WERI-Rb-1 (cell line): ENCODE measurements at regions not wholly inside any gene's neighbourhood (a gene's known extent, or its start where the extent isn't known, plus 50 kb on each side); places are given as distances from the start of the nearest gene placed in this dataset.

Experiments
- DNase-seq: peaks from one replicate; pipeline ENCODE4 v3.0.0-alpha.2; 2020
- H3K27ac ChIP-seq: fragments of 250-450 bp; sonication (Bioruptor Pico); 2 replicates; pipeline ENCODE4 v1.5.1; 2020; ENCODE audit warnings: mild to moderate bottlenecking, moderate library complexity
- H3K27me3 ChIP-seq: fragments of 250-450 bp; sonication (Bioruptor Pico); 2 replicates; pipeline ENCODE4 v1.5.1; 2021; ENCODE audit warnings: mild to moderate bottlenecking, low read depth, moderate library complexity; ENCODE audit not compliant: insufficient read depth, severe bottlenecking
- H3K36me3 ChIP-seq: fragments of 250-450 bp; sonication (Bioruptor Pico); 2 replicates; pipeline ENCODE4 v1.5.1; 2020; ENCODE audit warnings: mild to moderate bottlenecking, moderate library complexity
- H3K4me3 ChIP-seq: 2 replicates; pipeline ENCODE4 v1.5.1; 2011; ENCODE audit warnings: low read depth, mild to moderate bottlenecking, control low read depth, low read length
- H3K9me3 ChIP-seq: fragments of 250-450 bp; sonication (Bioruptor Pico); 2 replicates; pipeline ENCODE4 v1.5.1; 2021; ENCODE audit warnings: mild to moderate bottlenecking, moderate library complexity; ENCODE audit not compliant: severe bottlenecking
- TF ChIP-seq, protein P1 (sequence below): IDR thresholded peaks from 2 replicates; pipeline ENCODE4 v1.5.1; 2011; ENCODE audit warnings: low read depth, mild to moderate bottlenecking, control low read depth, inconsistent platforms, low read length

DNA sequence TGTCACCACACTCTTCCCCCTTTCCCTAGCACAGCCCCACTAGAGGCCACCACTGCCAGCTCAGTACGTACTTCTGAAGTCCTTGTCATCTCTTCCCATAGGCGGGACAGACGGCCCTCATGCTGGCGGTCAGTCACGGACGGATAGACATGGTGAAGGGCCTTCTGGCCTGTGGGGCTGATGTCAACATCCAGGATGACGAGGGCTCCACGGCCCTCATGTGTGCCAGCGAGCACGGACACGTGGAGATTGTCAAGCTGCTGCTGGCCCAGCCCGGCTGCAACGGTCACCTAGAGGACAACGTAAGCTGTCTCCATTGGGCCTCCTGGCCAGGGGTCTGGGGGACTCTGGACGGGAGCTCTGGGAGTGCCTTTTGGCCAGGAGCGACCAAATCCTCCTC lies 99.4 kb upstream of the DMRT1 start:
- H3K36me3 ChIP-seq: peaks cover 78% of the 10 kb centered on the region
- TF ChIP-seq, protein P1, sequence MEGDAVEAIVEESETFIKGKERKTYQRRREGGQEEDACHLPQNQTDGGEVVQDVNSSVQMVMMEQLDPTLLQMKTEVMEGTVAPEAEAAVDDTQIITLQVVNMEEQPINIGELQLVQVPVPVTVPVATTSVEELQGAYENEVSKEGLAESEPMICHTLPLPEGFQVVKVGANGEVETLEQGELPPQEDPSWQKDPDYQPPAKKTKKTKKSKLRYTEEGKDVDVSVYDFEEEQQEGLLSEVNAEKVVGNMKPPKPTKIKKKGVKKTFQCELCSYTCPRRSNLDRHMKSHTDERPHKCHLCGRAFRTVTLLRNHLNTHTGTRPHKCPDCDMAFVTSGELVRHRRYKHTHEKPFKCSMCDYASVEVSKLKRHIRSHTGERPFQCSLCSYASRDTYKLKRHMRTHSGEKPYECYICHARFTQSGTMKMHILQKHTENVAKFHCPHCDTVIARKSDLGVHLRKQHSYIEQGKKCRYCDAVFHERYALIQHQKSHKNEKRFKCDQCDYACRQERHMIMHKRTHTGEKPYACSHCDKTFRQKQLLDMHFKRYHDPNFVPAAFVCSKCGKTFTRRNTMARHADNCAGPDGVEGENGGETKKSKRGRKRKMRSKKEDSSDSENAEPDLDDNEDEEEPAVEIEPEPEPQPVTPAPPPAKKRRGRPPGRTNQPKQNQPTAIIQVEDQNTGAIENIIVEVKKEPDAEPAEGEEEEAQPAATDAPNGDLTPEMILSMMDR: no peak
- no peak overlapping the region for H3K4me3 ChIP-seq
- no peaks in the 10 kb centered on the region for H3K27me3 ChIP-seq
- no peak overlapping the region for H3K27ac ChIP-seq
- H3K9me3 ChIP-seq: no peaks in the 10 kb centered on the region
- DNase-seq: no peak

GRCh38 chr9:742914-743589 lies 98.4 kb upstream of the DMRT1 start:
- Histone ChIP-seq H3K27ac (no peak overlapping the region), H3K27me3 (no peaks in the 10 kb centered on the region), H3K9me3 (no peaks in the 10 kb centered on the region), H3K4me3 (no peak overlapping the region), H3K36me3 (peaks cover 75% of the 10 kb centered on the region)
- no peak for DNase-seq
- TF ChIP-seq, protein P1: no peak

DNA sequence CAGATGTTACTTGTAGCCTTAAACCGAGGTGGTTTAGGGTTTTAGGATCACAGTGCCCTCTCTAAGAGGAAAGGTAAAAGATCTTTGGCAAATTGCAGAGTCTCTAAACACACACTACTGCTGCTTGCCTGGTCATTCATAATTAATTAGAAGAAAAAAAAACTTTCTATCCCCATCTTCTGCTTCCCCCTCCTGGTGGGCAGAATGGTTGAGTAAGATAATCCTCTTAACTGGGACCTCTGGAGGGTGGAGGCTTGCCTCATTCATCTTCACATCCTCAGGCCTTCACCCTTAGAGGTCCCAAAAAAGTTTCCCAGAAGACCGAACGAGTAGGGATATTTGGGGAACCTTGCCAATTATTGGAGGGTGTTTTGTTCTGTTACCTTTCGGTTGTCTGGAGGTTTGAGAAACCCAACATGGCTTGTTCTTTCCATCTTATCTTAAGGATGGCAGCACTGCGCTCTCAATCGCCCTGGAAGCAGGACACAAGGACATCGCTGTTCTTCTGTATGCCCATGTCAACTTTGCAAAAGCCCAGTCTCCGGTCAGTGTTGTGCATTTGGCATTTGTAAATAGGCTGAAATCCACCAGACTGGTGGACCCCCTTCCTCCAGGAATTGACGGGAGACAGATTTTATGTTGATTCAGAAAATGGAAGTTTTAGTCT lies 97.3 kb upstream of the DMRT1 start:
- Histone ChIP-seq H3K27ac (peak overlapping the region; percentile 69), H3K27me3 (no peaks in the 10 kb centered on the region), H3K4me3 (no peak overlapping the region), H3K36me3 (peaks cover 63% of the 10 kb centered on the region), H3K9me3 (no peaks in the 10 kb centered on the region)
- peak; percentile 20 for DNase-seq
- TF ChIP-seq, protein P1: no peak

DNA sequence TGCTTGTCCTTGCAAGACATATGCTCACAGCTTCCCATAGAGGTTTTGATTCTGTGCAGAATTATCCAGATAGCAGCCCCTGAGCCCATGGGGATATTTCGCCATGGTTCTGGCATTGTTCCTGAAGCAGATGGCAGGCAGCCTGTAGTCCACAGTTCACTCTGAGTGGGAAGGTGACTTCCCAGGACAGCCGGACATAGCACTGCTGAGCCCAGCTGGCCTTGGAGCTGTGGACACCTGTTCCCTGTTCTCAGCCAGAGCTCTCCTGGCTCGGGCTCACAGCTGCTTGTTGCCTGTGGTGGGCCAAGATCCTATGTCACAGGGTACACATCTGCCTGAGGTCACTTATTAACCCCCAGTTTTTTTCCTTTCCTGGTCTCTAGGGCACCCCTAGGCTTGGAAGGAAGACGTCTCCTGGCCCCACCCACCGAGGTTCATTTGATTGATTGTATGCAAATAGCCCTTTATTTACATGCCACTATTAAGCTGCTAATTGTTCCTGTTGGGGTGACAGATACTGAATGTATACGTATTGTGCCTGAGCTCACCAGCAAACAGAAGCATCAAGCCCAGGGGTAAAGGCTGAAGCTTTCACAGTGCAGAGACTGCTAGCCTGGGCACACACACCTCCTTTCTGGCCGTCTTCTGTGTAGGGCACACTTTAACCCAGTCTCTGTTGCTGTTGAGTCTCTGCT lies 96.6 kb upstream of the DMRT1 start:
- peaks cover 56% of the 10 kb centered on the region for H3K36me3 ChIP-seq
- TF ChIP-seq, protein P1: no peak
- no peaks in the 10 kb centered on the region for H3K9me3 ChIP-seq
- H3K27ac ChIP-seq: peak overlapping the region; percentile 69
- peak; percentile 69 for DNase-seq
- no peak overlapping the region for H3K4me3 ChIP-seq
- H3K27me3 ChIP-seq: no peaks in the 10 kb centered on the region

GRCh38 chr9:745761-746380 lies 95.6 kb upstream of the DMRT1 start:
- no peaks in the 10 kb centered on the region for H3K27me3 ChIP-seq
- H3K4me3 ChIP-seq: no peak overlapping the region
- H3K27ac ChIP-seq: no peak overlapping the region
- TF ChIP-seq, protein P1: no peak
- no peaks in the 10 kb centered on the region for H3K9me3 ChIP-seq
- DNase-seq: no peak
- peaks cover 49% of the 10 kb centered on the region for H3K36me3 ChIP-seq
